ENCODE measurements at regions not wholly inside any gene's neighbourhood (a gene's known extent, or its start where the extent isn't known, plus 50 kb on each side); places are given as distances from the start of the nearest gene placed in this dataset.
A peak's percentile ranks its signal among the peaks of the same experiment; 100 is the strongest.
"Not testable (repeated sequence)": the region's sequence is repeated elsewhere in the genome, so short reads cannot be mapped to it uniquely, and the experiment has no call there.

- DNase-seq (ENCODE audit: low read depth in 1 of 2, low spot score in 1 of 2) = peak in 1 of 2 donors; percentile 57
Measured at GRCh38 chr3:153221748-153222162, 59.7 kb downstream of the RAP2B start.

- not testable (repeated sequence) for DNase-seq (ENCODE audit: low read depth in 1 of 2, low spot score in 1 of 2)
Measured at GRCh38 chr3:153226877-153227276, 64.9 kb downstream of the RAP2B start.

GRCh38 chr3:153230427-153230826 lies 68.4 kb downstream of the RAP2B start:
- DNase-seq (ENCODE audit: low read depth in 1 of 2, low spot score in 1 of 2) = not testable (repeated sequence)

DNA sequence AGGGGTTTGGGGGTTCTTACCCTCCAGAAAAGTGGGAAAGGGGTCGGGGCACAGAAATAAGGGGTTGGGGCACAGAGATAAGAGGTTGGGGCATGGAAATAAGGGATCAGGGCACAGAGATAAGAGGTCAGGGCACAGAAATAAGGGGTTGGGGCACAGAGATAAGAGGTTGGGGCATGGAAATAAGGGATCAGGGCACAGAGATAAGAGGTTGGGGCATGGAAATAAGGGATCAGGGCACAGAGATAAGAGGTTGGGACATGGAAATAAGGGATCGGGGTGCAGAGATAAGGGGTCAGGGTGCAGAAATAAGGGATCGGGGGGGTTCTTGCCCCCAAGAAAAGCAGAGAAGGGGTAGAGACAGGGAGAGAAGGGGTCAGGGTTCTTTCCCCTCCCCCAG lies 69.2 kb downstream of the RAP2B start:
- DNase-seq (ENCODE audit: low read depth in 1 of 2, low spot score in 1 of 2) = not testable (repeated sequence)

GRCh38 chr3:153232050-153232752 lies 70.2 kb downstream of the RAP2B start:
- DNase-seq (ENCODE audit: low read depth in 1 of 2, low spot score in 1 of 2) = not testable (repeated sequence)

GRCh38 chr3:153232851-153233271 lies 70.8 kb downstream of the RAP2B start:
- DNase-seq (ENCODE audit: low read depth in 1 of 2, low spot score in 1 of 2) = no peak

GRCh38 chr3:153233986-153234385 lies 72.0 kb downstream of the RAP2B start:
- DNase-seq (ENCODE audit: low read depth in 1 of 2, low spot score in 1 of 2) = no peak

GRCh38 chr3:153242896-153243295 lies 80.9 kb downstream of the RAP2B start:
- DNase-seq (ENCODE audit: low read depth in 1 of 2, low spot score in 1 of 2) = no peak

GRCh38 chr3:153244961-153245360 lies 82.9 kb downstream of the RAP2B start:
- DNase-seq (ENCODE audit: low read depth in 1 of 2, low spot score in 1 of 2) = no peak

GRCh38 chr3:153245661-153246060 lies 83.6 kb downstream of the RAP2B start:
- no peak for DNase-seq (ENCODE audit: low read depth in 1 of 2, low spot score in 1 of 2)

DNA sequence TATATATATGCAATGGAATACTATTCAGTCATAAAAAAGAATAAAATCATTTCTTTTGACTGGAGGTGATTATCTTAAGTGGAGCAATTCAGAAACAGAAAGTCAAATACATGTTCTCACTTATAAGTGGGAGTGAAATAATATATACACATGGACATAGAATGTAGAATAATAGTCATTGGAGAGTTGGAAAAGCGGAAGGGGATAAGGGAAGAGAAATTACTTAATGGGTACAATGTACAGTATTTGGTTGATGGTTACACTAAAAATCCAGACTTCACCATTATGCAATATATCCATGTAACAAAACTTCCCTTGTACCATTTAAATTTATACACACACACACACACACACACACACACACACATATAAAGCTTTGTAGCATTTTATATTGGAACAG lies 84.3 kb downstream of the RAP2B start:
- no peak for DNase-seq (ENCODE audit: low read depth in 1 of 2, low spot score in 1 of 2)

GRCh38 chr3:153246806-153247205 lies 84.8 kb downstream of the RAP2B start:
- DNase-seq (ENCODE audit: low read depth in 1 of 2, low spot score in 1 of 2) = no peak

GRCh38 chr3:153247331-153248330 lies 85.6 kb downstream of the RAP2B start:
- no peak for DNase-seq (ENCODE audit: low read depth in 1 of 2, low spot score in 1 of 2)

DNA sequence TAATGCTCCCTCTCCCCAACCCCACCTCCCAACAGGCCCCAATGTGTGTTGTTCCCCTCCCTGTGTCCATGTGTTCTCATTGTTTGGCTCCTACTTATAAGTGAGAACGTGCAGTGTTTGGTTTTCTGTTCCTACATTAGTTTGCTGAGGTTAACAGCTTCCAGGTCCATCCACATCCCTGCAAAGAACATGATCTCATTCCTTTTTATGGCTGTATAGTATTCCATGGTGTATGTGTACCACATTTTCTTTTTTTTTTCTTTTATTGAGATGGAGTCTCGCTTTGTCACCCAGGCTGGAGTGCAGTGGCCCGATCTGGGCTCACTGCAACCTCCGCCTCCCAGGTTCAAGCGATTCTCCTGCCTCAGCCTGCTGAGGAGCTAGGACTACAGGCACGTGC lies 86.8 kb downstream of the RAP2B start:
- not testable (repeated sequence) for DNase-seq (ENCODE audit: low read depth in 1 of 2, low spot score in 1 of 2)

- DNase-seq (ENCODE audit: low read depth in 1 of 2, low spot score in 1 of 2) = no peak
Measured at GRCh38 chr3:153249906-153250305, 87.9 kb downstream of the RAP2B start.

GRCh38 chr3:153250446-153250845 lies 88.4 kb downstream of the RAP2B start:
- no peak for DNase-seq (ENCODE audit: low read depth in 1 of 2, low spot score in 1 of 2)

DNA sequence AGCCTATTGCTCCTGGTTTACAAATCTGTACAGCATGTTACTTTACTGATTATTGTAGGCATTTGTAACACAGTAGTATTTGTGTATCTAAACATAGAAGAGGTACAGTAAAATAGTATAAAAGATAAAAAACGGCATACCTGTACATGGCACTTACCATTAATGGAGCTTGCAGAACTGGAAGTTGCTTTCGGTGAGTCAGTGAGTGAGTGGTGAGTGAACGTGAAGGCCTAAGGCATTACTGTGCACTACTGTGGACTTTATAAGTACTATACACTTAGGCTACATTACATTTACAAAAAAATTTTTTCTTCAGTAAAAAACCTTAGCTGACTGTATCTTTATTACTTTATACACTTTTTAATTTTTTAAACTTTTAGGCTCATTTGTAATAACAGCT lies 90.9 kb downstream of the RAP2B start:
- no peak for DNase-seq (ENCODE audit: low read depth in 1 of 2, low spot score in 1 of 2)

DNA sequence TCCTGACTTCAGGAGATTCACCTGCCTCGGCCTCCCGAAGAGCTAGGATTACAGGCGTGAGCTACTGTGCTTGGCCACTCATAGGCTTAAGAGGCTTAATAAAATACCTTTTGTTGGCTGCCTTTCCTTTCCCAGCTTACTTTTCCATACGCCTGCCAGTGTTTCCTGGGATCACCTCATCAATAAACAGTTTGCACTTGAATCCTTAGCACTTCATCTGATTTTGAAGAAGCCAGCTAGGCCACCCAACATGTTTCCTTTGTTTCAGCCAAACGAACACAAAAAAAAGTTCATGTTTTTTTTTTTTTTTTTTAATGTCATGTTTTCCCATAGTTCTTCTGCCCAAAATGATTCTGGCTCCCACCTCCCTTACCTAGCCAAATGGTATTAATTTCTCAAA lies 92.3 kb downstream of the RAP2B start:
- DNase-seq (ENCODE audit: low read depth in 1 of 2, low spot score in 1 of 2) = no peak

GRCh38 chr3:153257673-153258351 lies 95.8 kb downstream of the RAP2B start:
- DNase-seq (ENCODE audit: low read depth in 1 of 2, low spot score in 1 of 2) = no peak

DNA sequence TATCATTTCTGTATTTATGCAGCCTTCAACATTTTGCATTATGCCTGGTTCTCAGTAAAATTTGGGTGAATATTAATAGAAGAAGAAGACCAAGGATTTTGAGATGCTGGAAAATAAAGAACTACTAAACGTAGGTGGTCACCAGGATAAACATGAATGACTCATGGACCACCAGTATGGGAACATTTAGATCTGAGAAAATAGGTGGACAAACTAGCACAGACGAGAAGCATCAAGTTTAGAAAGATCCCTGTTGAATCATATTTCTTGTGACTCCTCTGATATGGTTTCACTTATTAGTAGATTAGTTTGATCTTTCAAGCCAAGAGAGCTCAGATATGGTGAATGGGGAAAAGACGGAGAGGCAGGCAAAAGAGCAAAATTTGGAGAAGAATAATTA lies 97.9 kb downstream of the RAP2B start:
- DNase-seq (ENCODE audit: low read depth in 1 of 2, low spot score in 1 of 2) = no peak

- DNase-seq (ENCODE audit: low read depth in 1 of 2, low spot score in 1 of 2) = no peak
Measured at GRCh38 chr3:153260681-153261080, 98.7 kb downstream of the RAP2B start.

GRCh38 chr3:153266619-153267018 lies 104.6 kb downstream of the RAP2B start:
- DNase-seq (ENCODE audit: low read depth in 1 of 2, low spot score in 1 of 2) = no peak

Measured in stimulated activated CD4-positive, alpha-beta T cell treated with anti-CD3 and anti-CD28 coated beads, Interleukin-15, amount 100 ng/mL, for 1 hour (primary cell).